HG02610 (cell line): ENCODE measurements at regions not wholly inside any gene's neighbourhood (a gene's known extent, or its start where the extent isn't known, plus 50 kb on each side); places are given as distances from the start of the nearest gene placed in this dataset.

Experiments used
- ATAC-seq: cut with Tn5 transposase; IDR thresholded peaks from one replicate; pipeline ENCODE4 v1.9.1; 2021; ENCODE audit warnings: mild to moderate bottlenecking, moderate library complexity; ENCODE audit not compliant: unreplicated experiment

GRCh38 chr6:133583907-133584427 lies 304.9 kb upstream of the TCF21 start:
- no peak for ATAC-seq

- no peak for ATAC-seq
Observed at GRCh38 chr6:133584823-133585222, 304.1 kb upstream of the TCF21 start.

GRCh38 chr6:133585978-133586377 lies 302.9 kb upstream of the TCF21 start:
- no peak for ATAC-seq

- no peak for ATAC-seq
Observed at GRCh38 chr6:133587546-133588160, 301.3 kb upstream of the TCF21 start.

GRCh38 chr6:133590196-133590595 lies 298.7 kb upstream of the TCF21 start:
- ATAC-seq, result no peak

- ATAC-seq, result no peak
Observed at GRCh38 chr6:133590814-133591213, 298.1 kb upstream of the TCF21 start.

- ATAC-seq, result no peak
Observed at GRCh38 chr6:133591275-133591674, 297.6 kb upstream of the TCF21 start.

- no peak for ATAC-seq
Observed at GRCh38 chr6:133594652-133595110, 294.2 kb upstream of the TCF21 start.

GRCh38 chr6:133595111-133595761 lies 293.7 kb upstream of the TCF21 start:
- ATAC-seq, result no peak

- ATAC-seq, result no peak
Observed at GRCh38 chr6:133606852-133607251, 282.1 kb upstream of the TCF21 start.

- no peak for ATAC-seq
Observed at GRCh38 chr6:133608620-133609019, 280.3 kb upstream of the TCF21 start.

GRCh38 chr6:133609415-133610226 lies 279.3 kb upstream of the TCF21 start:
- ATAC-seq, result no peak

- no peak for ATAC-seq
Observed at GRCh38 chr6:133610227-133610840, 278.6 kb upstream of the TCF21 start.

- ATAC-seq, result no peak
Observed at GRCh38 chr6:133610971-133611370, 277.9 kb upstream of the TCF21 start.

- ATAC-seq, result no peak
Observed at GRCh38 chr6:133612459-133612858, 276.5 kb upstream of the TCF21 start.

- no peak for ATAC-seq
Observed at GRCh38 chr6:133613211-133613610, 275.7 kb upstream of the TCF21 start.

GRCh38 chr6:133621751-133622150 lies 267.2 kb upstream of the TCF21 start:
- no peak for ATAC-seq

- no peak for ATAC-seq
Observed at GRCh38 chr6:133623065-133623464, 265.8 kb upstream of the TCF21 start.

- no peak for ATAC-seq
Observed at GRCh38 chr6:133623621-133624020, 265.3 kb upstream of the TCF21 start.

GRCh38 chr6:133626096-133626666 lies 262.7 kb upstream of the TCF21 start:
- ATAC-seq, result no peak

GRCh38 chr6:133629970-133630369 lies 258.9 kb upstream of the TCF21 start:
- no peak for ATAC-seq
